K562 (cell line): ENCODE measurements at regions not wholly inside any gene's neighbourhood (a gene's known extent, or its start where the extent isn't known, plus 50 kb on each side); places are given as distances from the start of the nearest gene placed in this dataset.
A peak's percentile ranks its signal among the peaks of the same experiment; 100 is the strongest.

Experiments used
- ATAC-seq: fragments of 200-7000 bp; cut with Tn5 transposase; 3 replicates; pipeline ENCODE4 v1.9.1; 2020; ENCODE audit warnings: moderate library complexity
- BruUV-seq: library from RNA; stranded (reverse); fragments of 400-500 nt; replicated peaks from 2 replicates; lab custom pipeline; 2021; lab: Mats Ljungman, UMichigan
- CTCF ChIA-PET: fragments of 300-600 bp; formaldehyde crosslinking; extraction: SDS; loops from one replicate; lab custom pipeline; 2021; ENCODE audit warnings: low intra/inter-chr PET ratio; lab: Yijun Ruan, JAX
- POLR2A ChIA-PET: fragments of 300-600, 350-650 bp; sonication (Branson Sonifier 250); formaldehyde crosslinking; extraction: SDS; loops from one replicate; lab custom pipeline; 2021; ENCODE audit warnings: antibody characterized with exemption, inconsistent platforms; lab: Yijun Ruan, JAX
- DNase-seq, 4 experiments: peaks; one replicate each; pipeline versions ENCODE4 v3.0.0 to v3.0.0-alpha.2; 2011 to 2018; ENCODE audit warnings: low spot score in 3 of 4, mixed read lengths in 3 of 4; ENCODE audit errors: extremely low read depth in 1 of 4
- FAIRE-seq: peaks from 2 replicates; lab custom pipeline; 2011; peaks lifted over from hg19 to GRCh38; lab: Jason Lieb, UNC
- H2AFZ ChIP-seq: 2 replicates; pipeline ENCODE4 v1.6.0; 2011; ENCODE audit warnings: low read depth, low read length, control low read depth, inconsistent platforms
- H3K27ac ChIP-seq: fragments of 200-600 bp; 3 replicates; pipeline ENCODE4 v1.8.0; 2011; ENCODE audit warnings: low read depth, mild to moderate bottlenecking, control low read depth, inconsistent platforms, low read length, moderate library complexity, mixed read lengths; ENCODE audit errors: extremely low read depth
- H3K27me3 ChIP-seq, 2 experiments: fragments of 300-600 bp in 1 of 2; 2 replicates in 1 of 2; 3 replicates in 1 of 2; pipeline versions ENCODE4 v1.6.0 to v1.8.0; 2011; ENCODE audit warnings: inconsistent platforms in 2 of 2, low read length in 2 of 2, mild to moderate bottlenecking in 1 of 2, mixed read lengths in 1 of 2, moderate library complexity in 1 of 2; ENCODE audit not compliant: control insufficient read depth in 2 of 2, insufficient read depth in 2 of 2
- H3K36me3 ChIP-seq: fragments of 300-600 bp; 3 replicates; pipeline ENCODE4 v1.8.0; 2011; ENCODE audit warnings: mild to moderate bottlenecking, low read length, inconsistent platforms; ENCODE audit not compliant: control insufficient read depth, insufficient read depth
- H3K4me1 ChIP-seq, 2 experiments: fragments of 200-600 bp in 1 of 2; replicated peaks in 1 of 2; 2 replicates in 1 of 2; 3 replicates in 1 of 2; pipeline versions ENCODE4 v1.5.1 to v1.8.0; 2011; ENCODE audit warnings: inconsistent platforms in 2 of 2, low read length in 2 of 2, mild to moderate bottlenecking in 1 of 2, mixed read lengths in 1 of 2, moderate library complexity in 1 of 2; ENCODE audit not compliant: control insufficient read depth in 2 of 2, insufficient read depth in 2 of 2
- H3K4me2 ChIP-seq: 2 replicates; pipeline ENCODE4 v1.6.1; 2011; ENCODE audit warnings: low read length, control low read depth, inconsistent platforms, mixed read lengths; ENCODE audit not compliant: insufficient read depth
- H3K4me3 ChIP-seq: fragments of 200-600 bp; sonication (generic), shearing (Covaris generic); 2 replicates; pipeline ENCODE4 v1.5.1; 2016; ENCODE audit warnings: control low read depth, inconsistent platforms
- H3K79me2 ChIP-seq: fragments of 200-600 bp; 3 replicates; pipeline ENCODE4 v1.8.0; 2011; ENCODE audit warnings: low read length, inconsistent platforms; ENCODE audit not compliant: control insufficient read depth, insufficient read depth
- H3K9ac ChIP-seq, 2 experiments: 2 replicates each; pipeline versions ENCODE4 v1.6.0 to v1.6.1; 2011; ENCODE audit warnings: low read depth in 2 of 2, low read length in 2 of 2, control low read depth in 1 of 2, inconsistent platforms in 1 of 2, mild to moderate bottlenecking in 1 of 2, mixed read lengths in 1 of 2; ENCODE audit not compliant: insufficient read depth in 1 of 2
- H3K9me1 ChIP-seq: one replicate; pipeline ENCODE4 v1.6.0; 2011; ENCODE audit warnings: inconsistent platforms, mild to moderate bottlenecking, low read length, moderate library complexity; ENCODE audit not compliant: control insufficient read depth, insufficient read depth
- H3K9me3 ChIP-seq: replicated peaks from 2 replicates; pipeline ENCODE4 v1.5.1; 2011; ENCODE audit warnings: low read depth, low read length, inconsistent platforms; ENCODE audit not compliant: control insufficient read depth, insufficient read depth
- H4K20me1 ChIP-seq: replicated peaks from 2 replicates; pipeline ENCODE4 v1.6.1; 2011; ENCODE audit warnings: low read length, inconsistent platforms, mixed read lengths; ENCODE audit not compliant: control insufficient read depth, insufficient read depth
- HDAC3 ChIP-seq: fragments of 450-650 bp; IDR thresholded peaks from 2 replicates; pipeline ENCODE4 v1.6.1; 2018; ENCODE audit warnings: borderline replicate concordance, mild to moderate bottlenecking, moderate library complexity; ENCODE audit not compliant: partially characterized antibody
- STAT5A ChIP-seq: IDR thresholded peaks from 2 replicates; pipeline ENCODE4 v1.6.1; 2012; ENCODE audit warnings: low read length, inconsistent platforms, borderline replicate concordance
- TCF3 ChIP-seq: sonication (generic); formaldehyde crosslinking; IDR thresholded peaks from 2 replicates; pipeline ENCODE4 v1.4.0; 2020; ENCODE audit warnings: mild to moderate bottlenecking, missing genetic modification reagents
- WGBS: fragments of 100-300 bp; shearing (Covaris generic); methylation state at CpG from one replicate; pipeline ENCODE4 v1.1.6; 2016; ENCODE audit warnings: low coverage, mixed read lengths; ENCODE audit not compliant: insufficient coverage; ENCODE audit errors: missing lambda C conversion rate; 5-methylcytosine and 5-hydroxymethylcytosine counted together
- in situ Hi-C: fragments of 300-500 bp; cut with MboI; formaldehyde crosslinking; loops from 4 replicates; pipeline ENCODE4 v1.15.0; 2018; ENCODE audit warnings: inconsistent platforms, mixed read lengths
- intact Hi-C: fragments of 100-400 bp; cut with micrococcal nuclease; formaldehyde crosslinking; loops from 2 replicates; pipeline ENCODE4 v1.14.2; 2022
- TF ChIP-seq, protein P1 (sequence below), 2 experiments: fragments of 450-650 bp; conservative IDR thresholded peaks; 2 replicates each; pipeline ENCODE4 v1.6.1; 2017; ENCODE audit warnings: mild to moderate bottlenecking in 2 of 2, moderate library complexity in 2 of 2
- TF ChIP-seq, protein P2 (sequence below): fragments of 250-450 bp; sonication (Bioruptor Pico); IDR thresholded peaks from 2 replicates; pipeline ENCODE4 v1.4.0; 2020; ENCODE audit warnings: mild to moderate bottlenecking, moderate library complexity
- TF ChIP-seq, protein P3 (sequence below), 2 experiments: fragments of 450-650 bp; formaldehyde crosslinking in 1 of 2; IDR thresholded peaks; 2 replicates each; pipeline versions ENCODE4 v1.4.0 to v1.6.1; 2014 to 2020; ENCODE audit warnings: mild to moderate bottlenecking in 2 of 2, borderline replicate concordance in 1 of 2, low read depth in 1 of 2

DNA sequence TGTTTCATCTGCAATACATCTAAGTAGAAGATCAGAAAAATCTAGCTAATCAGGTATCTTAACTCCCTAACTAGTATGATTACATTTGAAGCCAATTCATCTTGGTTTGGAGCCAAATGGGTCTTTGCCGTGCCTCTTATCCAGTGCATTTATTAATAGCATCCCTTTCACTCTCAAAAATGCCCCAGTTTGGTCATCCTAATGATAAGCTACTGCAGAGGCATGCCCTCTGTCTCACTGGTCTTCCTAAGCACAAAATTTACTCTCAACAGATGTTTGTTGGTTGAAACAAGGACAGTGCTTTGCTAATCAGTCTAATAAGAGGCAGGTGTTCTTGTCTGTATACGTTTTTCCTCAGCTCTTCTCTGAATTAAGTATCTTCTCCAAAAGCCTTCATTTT lies 403.2 kb downstream of the RAD51AP2 start (continued):
- TF ChIP-seq, protein P1, sequence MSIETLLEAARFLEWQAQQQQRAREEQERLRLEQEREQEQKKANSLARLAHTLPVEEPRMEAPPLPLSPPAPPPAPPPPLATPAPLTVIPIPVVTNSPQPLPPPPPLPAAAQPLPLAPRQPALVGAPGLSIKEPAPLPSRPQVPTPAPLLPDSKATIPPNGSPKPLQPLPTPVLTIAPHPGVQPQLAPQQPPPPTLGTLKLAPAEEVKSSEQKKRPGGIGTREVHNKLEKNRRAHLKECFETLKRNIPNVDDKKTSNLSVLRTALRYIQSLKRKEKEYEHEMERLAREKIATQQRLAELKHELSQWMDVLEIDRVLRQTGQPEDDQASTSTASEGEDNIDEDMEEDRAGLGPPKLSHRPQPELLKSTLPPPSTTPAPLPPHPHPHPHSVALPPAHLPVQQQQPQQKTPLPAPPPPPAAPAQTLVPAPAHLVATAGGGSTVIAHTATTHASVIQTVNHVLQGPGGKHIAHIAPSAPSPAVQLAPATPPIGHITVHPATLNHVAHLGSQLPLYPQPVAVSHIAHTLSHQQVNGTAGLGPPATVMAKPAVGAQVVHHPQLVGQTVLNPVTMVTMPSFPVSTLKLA (conservative IDR thresholded peaks at IDR 0.05): no peak

DNA sequence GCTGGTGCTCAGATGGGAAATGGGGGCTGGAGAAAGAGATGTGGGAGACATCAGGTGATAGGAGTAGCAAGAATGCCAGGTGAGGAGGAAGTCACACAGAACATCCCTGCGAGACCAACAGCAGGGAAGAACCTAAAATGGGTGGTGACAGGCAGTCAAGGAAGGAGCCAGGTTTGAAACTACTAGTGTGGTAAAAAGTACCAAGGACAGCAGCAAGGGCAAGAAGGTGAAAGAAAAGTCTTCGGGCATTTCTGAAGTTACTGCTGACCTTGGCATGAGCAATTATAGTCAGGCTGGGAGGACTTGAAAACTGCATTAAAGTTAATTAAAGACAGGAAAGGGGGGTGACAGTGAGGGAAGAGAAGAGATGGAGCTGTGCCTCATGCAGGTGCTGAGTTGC lies 410.4 kb downstream of the RAD51AP2 start:
- ChIA-PET POLR2A (no interaction called here), CTCF (no interaction called here)
- Histone ChIP-seq H3K36me3 (no peaks in the 10 kb centered on the region), H3K4me2 (no peak overlapping the region), H3K27ac (no peak overlapping the region), H3K4me3 (no peak overlapping the region), H3K27me3 (no peaks in the 10 kb centered on the region; a peak in 1 of 5 replicates), H3K9ac (no peak overlapping the region), H3K9me3 (no peaks in the 10 kb centered on the region), H2AFZ (no peak overlapping the region), H3K79me2 (no peaks in the 10 kb centered on the region), H3K9me1 (no peaks in the 10 kb centered on the region), H4K20me1 (no peaks in the 10 kb centered on the region), H3K4me1 (no peaks in the 10 kb centered on the region; a peak in 1 of 5 replicates)
- ATAC-seq (no peak), DNase-seq (no peak), FAIRE-seq (no peak)
- TF ChIP-seq HDAC3: no peak
- no peak for TF ChIP-seq TCF3 (CRISPR knock-in tag)
- TF ChIP-seq, protein P2, sequence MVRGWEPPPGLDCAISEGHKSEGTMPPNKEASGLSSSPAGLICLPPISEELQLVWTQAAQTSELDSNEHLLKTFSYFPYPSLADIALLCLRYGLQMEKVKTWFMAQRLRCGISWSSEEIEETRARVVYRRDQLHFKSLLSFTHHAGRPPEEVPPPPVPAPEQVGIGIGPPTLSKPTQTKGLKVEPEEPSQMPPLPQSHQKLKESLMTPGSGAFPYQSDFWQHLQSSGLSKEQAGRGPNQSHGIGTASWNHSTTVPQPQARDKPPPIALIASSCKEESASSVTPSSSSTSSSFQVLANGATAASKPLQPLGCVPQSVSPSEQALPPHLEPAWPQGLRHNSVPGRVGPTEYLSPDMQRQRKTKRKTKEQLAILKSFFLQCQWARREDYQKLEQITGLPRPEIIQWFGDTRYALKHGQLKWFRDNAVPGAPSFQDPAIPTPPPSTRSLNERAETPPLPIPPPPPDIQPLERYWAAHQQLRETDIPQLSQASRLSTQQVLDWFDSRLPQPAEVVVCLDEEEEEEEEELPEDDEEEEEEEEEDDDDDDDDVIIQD (CRISPR knock-in tag): no peak
- TF ChIP-seq STAT5A: no peak
- TF ChIP-seq, protein P3, sequence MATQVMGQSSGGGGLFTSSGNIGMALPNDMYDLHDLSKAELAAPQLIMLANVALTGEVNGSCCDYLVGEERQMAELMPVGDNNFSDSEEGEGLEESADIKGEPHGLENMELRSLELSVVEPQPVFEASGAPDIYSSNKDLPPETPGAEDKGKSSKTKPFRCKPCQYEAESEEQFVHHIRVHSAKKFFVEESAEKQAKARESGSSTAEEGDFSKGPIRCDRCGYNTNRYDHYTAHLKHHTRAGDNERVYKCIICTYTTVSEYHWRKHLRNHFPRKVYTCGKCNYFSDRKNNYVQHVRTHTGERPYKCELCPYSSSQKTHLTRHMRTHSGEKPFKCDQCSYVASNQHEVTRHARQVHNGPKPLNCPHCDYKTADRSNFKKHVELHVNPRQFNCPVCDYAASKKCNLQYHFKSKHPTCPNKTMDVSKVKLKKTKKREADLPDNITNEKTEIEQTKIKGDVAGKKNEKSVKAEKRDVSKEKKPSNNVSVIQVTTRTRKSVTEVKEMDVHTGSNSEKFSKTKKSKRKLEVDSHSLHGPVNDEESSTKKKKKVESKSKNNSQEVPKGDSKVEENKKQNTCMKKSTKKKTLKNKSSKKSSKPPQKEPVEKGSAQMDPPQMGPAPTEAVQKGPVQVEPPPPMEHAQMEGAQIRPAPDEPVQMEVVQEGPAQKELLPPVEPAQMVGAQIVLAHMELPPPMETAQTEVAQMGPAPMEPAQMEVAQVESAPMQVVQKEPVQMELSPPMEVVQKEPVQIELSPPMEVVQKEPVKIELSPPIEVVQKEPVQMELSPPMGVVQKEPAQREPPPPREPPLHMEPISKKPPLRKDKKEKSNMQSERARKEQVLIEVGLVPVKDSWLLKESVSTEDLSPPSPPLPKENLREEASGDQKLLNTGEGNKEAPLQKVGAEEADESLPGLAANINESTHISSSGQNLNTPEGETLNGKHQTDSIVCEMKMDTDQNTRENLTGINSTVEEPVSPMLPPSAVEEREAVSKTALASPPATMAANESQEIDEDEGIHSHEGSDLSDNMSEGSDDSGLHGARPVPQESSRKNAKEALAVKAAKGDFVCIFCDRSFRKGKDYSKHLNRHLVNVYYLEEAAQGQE (IDR thresholded peaks at IDR 0.05; ENCODE audit: borderline replicate concordance): peak; percentile 84
- TF ChIP-seq, protein P3 (CRISPR knock-in tag; IDR thresholded peaks at IDR 0.05; ENCODE audit: low read depth): no peak
- intact Hi-C loops: no loop called here
- 0% methylated on average over 2 of the region's 2 CpGs for WGBS
- in situ Hi-C loops: no loop called here
- BruUV-seq: no TSS peak
